PC-9 (cell line): ENCODE measurements at regions not wholly inside any gene's neighbourhood (a gene's known extent, or its start where the extent isn't known, plus 50 kb on each side); places are given as distances from the start of the nearest gene placed in this dataset.

Source experiments
- EZH2 ChIP-seq: fragments of 200-600 bp; sonication (generic); IDR thresholded peaks from 2 replicates; pipeline ENCODE4 v1.8.0; 2017; ENCODE audit warnings: antibody characterized with exemption, low read depth
- TF ChIP-seq, protein P1 (sequence below): fragments of 200-600 bp; sonication (generic); conservative IDR thresholded peaks from 2 replicates; pipeline ENCODE4 v1.6.1; 2017; ENCODE audit warnings: mixed run types, antibody characterized with exemption, mild to moderate bottlenecking, moderate library complexity

GRCh38 chr5:152135827-152136226 is 211.2 kb upstream of the GLRA1 start:
- TF ChIP-seq, protein P1, sequence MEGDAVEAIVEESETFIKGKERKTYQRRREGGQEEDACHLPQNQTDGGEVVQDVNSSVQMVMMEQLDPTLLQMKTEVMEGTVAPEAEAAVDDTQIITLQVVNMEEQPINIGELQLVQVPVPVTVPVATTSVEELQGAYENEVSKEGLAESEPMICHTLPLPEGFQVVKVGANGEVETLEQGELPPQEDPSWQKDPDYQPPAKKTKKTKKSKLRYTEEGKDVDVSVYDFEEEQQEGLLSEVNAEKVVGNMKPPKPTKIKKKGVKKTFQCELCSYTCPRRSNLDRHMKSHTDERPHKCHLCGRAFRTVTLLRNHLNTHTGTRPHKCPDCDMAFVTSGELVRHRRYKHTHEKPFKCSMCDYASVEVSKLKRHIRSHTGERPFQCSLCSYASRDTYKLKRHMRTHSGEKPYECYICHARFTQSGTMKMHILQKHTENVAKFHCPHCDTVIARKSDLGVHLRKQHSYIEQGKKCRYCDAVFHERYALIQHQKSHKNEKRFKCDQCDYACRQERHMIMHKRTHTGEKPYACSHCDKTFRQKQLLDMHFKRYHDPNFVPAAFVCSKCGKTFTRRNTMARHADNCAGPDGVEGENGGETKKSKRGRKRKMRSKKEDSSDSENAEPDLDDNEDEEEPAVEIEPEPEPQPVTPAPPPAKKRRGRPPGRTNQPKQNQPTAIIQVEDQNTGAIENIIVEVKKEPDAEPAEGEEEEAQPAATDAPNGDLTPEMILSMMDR = no peak
- no peak for TF ChIP-seq EZH2
